ENCODE measurements at regions not wholly inside any gene's neighbourhood (a gene's known extent, or its start where the extent isn't known, plus 50 kb on each side); places are given as distances from the start of the nearest gene placed in this dataset.

GRCh38 chr13:29946093-29946492, 95.7 kb upstream of the UBL3 start:
- DNase-seq = no peak

DNA sequence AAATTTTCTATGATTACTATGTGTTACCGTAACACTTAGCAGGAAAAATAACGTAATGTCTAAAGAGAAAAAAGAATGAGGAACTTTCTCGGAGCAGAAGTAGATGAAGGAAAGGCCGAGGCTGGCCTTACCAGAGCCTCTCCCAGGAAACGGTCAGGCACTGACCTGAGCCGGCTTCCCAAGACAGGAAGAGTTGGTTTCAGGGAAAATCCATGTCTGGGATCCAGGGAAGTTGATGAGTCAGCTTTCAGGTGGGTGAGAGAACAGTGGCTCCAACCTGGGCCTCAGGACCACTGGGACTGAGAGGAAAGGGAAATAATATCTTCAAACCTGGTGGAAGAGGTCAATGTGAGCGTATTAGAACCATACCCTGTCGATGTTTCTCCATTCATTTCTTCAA, 93.3 kb upstream of the UBL3 start:
- DNase-seq = no peak

GRCh38 chr13:29943273-29943672, 92.9 kb upstream of the UBL3 start:
- DNase-seq = no peak

- DNase-seq = no peak
These were observed 90.3 kb upstream of the UBL3 start for GRCh38 chr13:29940715-29941114.

- no peak for DNase-seq
These were observed 88.7 kb upstream of the UBL3 start for GRCh38 chr13:29939158-29939557.

DNA sequence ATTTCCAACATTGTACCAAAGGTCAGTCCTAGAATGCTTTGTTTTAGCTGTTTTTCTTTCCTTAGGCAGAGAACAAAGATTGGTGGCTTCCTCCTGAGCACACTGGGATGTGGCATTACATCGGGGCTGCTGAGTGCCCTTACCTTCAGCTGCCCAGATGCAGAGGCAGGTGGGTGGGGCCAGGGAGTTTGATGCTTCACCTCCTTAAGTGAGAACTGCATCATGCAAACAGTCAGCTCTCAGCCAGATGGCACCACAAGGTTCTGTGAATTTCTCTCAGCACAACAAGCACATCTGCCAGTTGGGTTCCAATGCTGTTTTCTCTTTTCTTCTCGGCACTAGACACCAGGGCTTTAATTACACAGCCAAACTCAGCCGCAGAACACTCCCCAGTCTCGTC, 87.4 kb upstream of the UBL3 start:
- DNase-seq = no peak

GRCh38 chr13:29937379-29937778, 87.0 kb upstream of the UBL3 start:
- DNase-seq = no peak

GRCh38 chr13:29936956-29937355, 86.5 kb upstream of the UBL3 start:
- no peak for DNase-seq

GRCh38 chr13:29936051-29936813, 85.8 kb upstream of the UBL3 start:
- DNase-seq = no peak

DNA sequence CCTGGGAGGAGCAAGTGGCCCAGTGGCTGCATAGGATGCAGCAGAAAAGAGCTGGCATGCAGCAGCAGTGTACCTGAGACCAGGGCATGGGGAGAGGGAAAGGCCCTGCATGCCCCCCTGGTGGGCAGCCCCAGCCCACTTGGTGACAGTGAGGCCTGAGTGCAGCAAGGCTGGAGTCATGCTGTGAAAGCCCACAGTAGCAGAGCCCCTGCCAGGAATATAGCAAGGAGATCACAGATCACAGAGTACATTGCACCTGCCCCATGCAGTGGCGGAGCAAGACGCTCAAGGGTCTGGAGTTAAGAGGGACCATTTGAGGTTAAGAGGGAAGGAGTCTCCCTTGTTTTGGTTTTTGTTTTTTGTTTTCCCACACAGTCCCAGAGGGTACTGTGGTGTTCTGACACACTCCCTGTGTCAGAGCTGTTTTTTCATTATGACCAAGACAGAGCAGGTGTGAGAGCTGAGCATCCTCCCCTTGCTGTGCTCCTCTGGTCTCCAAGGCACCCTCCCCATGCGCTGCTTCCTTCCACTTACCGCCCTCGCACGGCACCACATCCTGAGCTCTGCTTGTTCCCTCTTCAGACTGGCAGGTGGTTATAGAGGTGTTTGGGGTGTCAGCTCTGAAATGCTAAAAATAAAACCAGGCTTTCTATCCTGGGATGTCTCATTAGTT, 85.0 kb upstream of the UBL3 start:
- DNase-seq = no peak

GRCh38 chr13:29934531-29935308, 84.3 kb upstream of the UBL3 start:
- DNase-seq = no peak

GRCh38 chr13:29933401-29933800, 83.0 kb upstream of the UBL3 start:
- no peak for DNase-seq

- no peak for DNase-seq
These were observed 81.3 kb upstream of the UBL3 start for GRCh38 chr13:29931696-29932095.

DNA sequence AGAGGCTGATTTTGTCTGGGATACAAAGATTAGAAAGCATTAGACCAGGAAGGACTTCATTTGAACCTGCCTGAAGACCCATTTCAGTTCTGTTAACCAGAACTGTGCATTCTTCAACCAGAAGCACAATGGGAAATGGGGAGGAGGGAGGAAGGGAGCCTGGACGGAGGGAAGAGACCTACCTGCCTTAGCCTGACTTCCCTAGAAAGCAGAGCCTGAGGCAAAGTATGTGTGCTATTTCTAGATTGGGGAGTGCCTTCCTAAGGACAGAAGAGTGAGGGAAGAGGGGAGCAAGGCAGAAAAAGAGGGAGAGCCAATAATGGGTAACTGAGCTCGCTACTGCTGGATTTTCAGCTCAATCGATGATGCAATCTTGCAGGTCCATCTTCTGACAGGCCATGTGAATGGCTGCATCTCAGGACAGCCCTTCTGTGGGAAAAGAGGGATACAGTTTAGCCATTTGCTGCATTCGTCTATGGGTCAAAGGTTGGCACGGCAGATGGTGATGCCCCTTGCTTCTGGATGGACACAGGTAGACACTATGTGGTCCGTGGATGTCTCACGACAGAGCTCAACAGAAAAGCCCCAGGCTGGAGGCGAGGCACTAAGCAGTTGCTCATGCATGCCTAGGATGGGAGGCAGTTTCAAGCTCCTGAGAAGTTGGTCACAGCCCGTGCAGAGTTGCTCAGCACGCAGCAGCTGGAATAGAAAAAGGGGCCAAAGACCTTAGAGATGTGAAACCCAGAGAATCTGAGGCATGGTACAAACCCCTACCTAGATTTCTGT, 78.8 kb upstream of the UBL3 start:
- DNase-seq = no peak

- no peak for DNase-seq
These were observed 75.7 kb upstream of the UBL3 start for GRCh38 chr13:29926098-29926476.

GRCh38 chr13:29925457-29926097, 75.2 kb upstream of the UBL3 start:
- no peak for DNase-seq

- DNase-seq = no peak
These were observed 74.3 kb upstream of the UBL3 start for GRCh38 chr13:29924482-29925350.

- DNase-seq = peak; percentile 29
These were observed 73.4 kb upstream of the UBL3 start for GRCh38 chr13:29923554-29924481.

DNA sequence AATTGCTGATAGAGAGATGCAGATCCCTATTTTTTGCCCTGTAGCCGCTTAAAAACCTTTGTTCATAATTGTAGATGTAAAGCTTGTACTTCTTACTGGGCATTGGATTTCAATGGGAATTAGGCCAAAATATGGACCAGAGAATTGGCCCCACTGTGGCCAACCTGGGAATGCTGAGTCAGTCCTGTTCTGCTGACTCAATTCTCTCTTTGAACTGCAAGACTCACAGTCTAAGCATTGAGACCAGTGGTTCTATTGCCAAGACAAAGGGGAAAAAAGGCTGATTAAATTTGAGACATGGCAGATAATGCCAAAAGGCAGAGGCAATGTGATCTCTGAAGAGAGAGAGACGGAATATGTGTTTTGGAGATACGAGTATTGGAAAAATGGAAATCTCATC, 72.5 kb upstream of the UBL3 start:
- no peak for DNase-seq

GRCh38 chr13:29922281-29922821, 71.9 kb upstream of the UBL3 start:
- no peak for DNase-seq
